H1 (cell line): ENCODE measurements at regions not wholly inside any gene's neighbourhood (a gene's known extent, or its start where the extent isn't known, plus 50 kb on each side); places are given as distances from the start of the nearest gene placed in this dataset.

Experiments used
- CTCF ChIA-PET: fragments of 300-600 bp; sonication (Branson Sonifier 250); formaldehyde crosslinking; loops from one replicate; lab custom pipeline; 2021; ENCODE audit not compliant: partially characterized antibody; lab: Charles Lee
- POLR2A ChIA-PET: fragments of 300-600 bp; sonication (Branson Sonifier 250); formaldehyde crosslinking; loops from one replicate; lab custom pipeline; 2021; ENCODE audit warnings: inconsistent platforms; ENCODE audit not compliant: partially characterized antibody; lab: Charles Lee
- DNase-seq, 2 experiments: peaks; one replicate each; pipeline versions ENCODE4 v3.0.0 to v3.0.0-alpha.2; 2010 to 2022; ENCODE audit warnings: low spot score in 2 of 2, low read depth in 1 of 2, mixed read lengths in 1 of 2
- FAIRE-seq: peaks from 2 replicates; lab custom pipeline; 2011; peaks lifted over from hg19 to GRCh38; lab: Jason Lieb, UNC
- H2AFZ ChIP-seq: 2 replicates; pipeline ENCODE4 v1.8.1; 2012; ENCODE audit warnings: low read length, inconsistent platforms
- H2AK5ac ChIP-seq: 2 replicates; pipeline ENCODE4 v1.6.1; 2013; ENCODE audit warnings: low read depth, low read length
- H2BK120ac ChIP-seq: replicated peaks from 2 replicates; pipeline ENCODE3; 2013; ENCODE audit warnings: low read depth, low read length, inconsistent platforms
- H2BK12ac ChIP-seq: 2 replicates; pipeline ENCODE4 v1.6.1; 2013; ENCODE audit warnings: low read depth, low read length
- H2BK15ac ChIP-seq: 2 replicates; pipeline ENCODE4 v1.6.1; 2013; ENCODE audit warnings: low read length
- H2BK20ac ChIP-seq: 2 replicates; pipeline ENCODE4 v1.6.1; 2013; ENCODE audit warnings: low read length
- H2BK5ac ChIP-seq: 2 replicates; pipeline ENCODE4 v1.6.1; 2013; ENCODE audit warnings: low read depth, low read length
- H3K14ac ChIP-seq: 2 replicates; pipeline ENCODE4 v1.6.1; 2013; ENCODE audit warnings: inconsistent platforms; ENCODE audit not compliant: insufficient read length
- H3K18ac ChIP-seq: 2 replicates; pipeline ENCODE4 v1.6.1; 2013; ENCODE audit warnings: low read length; ENCODE audit errors: extremely low read depth
- H3K23ac ChIP-seq: 2 replicates; pipeline ENCODE4 v1.6.1; 2013; ENCODE audit warnings: inconsistent platforms; ENCODE audit not compliant: insufficient read length
- H3K23me2 ChIP-seq: 2 replicates; pipeline ENCODE4 v1.6.1; 2013; ENCODE audit warnings: low read depth, low read length
- H3K27ac ChIP-seq: 2 replicates; pipeline ENCODE4 v1.6.1; 2011; ENCODE audit warnings: low read depth, low read length, inconsistent platforms
- H3K27me3 ChIP-seq, 4 experiments: replicated peaks in 1 of 4; 1 replicate in 1 of 4; 2 replicates in 3 of 4; pipeline versions ENCODE4 v1.6.1 to v1.8.1; 2011 to 2013; ENCODE audit warnings: low read length in 3 of 4, mild to moderate bottlenecking in 3 of 4, inconsistent platforms in 2 of 4, mixed read lengths in 2 of 4, moderate library complexity in 1 of 4; ENCODE audit not compliant: control insufficient read depth in 3 of 4, insufficient read depth in 3 of 4; ENCODE audit errors: extremely low read depth in 1 of 4
- H3K36me3 ChIP-seq, 4 experiments: 2 replicates each; pipeline versions ENCODE4 v1.6.1 to v1.8.1; 2011 to 2013; ENCODE audit warnings: mild to moderate bottlenecking in 4 of 4, low read length in 3 of 4, moderate library complexity in 2 of 4, control low read depth in 1 of 4, inconsistent platforms in 1 of 4; ENCODE audit not compliant: insufficient read depth in 4 of 4, control insufficient read depth in 2 of 4
- H3K4ac ChIP-seq: replicated peaks from 2 replicates; pipeline ENCODE3; 2013; ENCODE audit warnings: low read length, low read depth, mixed read lengths, inconsistent platforms; ENCODE audit not compliant: insufficient read length
- H3K4me1 ChIP-seq, 4 experiments: replicated peaks in 1 of 4; 1 replicate in 1 of 4; 2 replicates in 3 of 4; pipeline versions ENCODE4 v1.6.1 to v1.8.1; 2011 to 2013; ENCODE audit warnings: low read length in 3 of 4, inconsistent platforms in 2 of 4, mixed read lengths in 1 of 4; ENCODE audit not compliant: insufficient read depth in 4 of 4, control insufficient read depth in 3 of 4
- H3K4me2 ChIP-seq, 2 experiments: 2 replicates each; pipeline versions ENCODE4 v1.6.1 to v1.8.1; 2011 to 2013; ENCODE audit warnings: low read depth in 2 of 2, low read length in 2 of 2, control low read depth in 1 of 2, inconsistent platforms in 1 of 2, mild to moderate bottlenecking in 1 of 2; ENCODE audit not compliant: insufficient read depth in 1 of 2
- H3K4me3 ChIP-seq, 4 experiments: fragments of 200-600, 300-600 bp in 1 of 4; sonication (generic), shearing (Covaris generic), sonication (Bioruptor Twin) in 1 of 4; 2 replicates each; pipeline versions ENCODE4 v1.5.1 to v1.8.1; 2011 to 2016; ENCODE audit warnings: low read length in 4 of 4, low read depth in 3 of 4, control low read depth in 2 of 4, inconsistent platforms in 2 of 4, mild to moderate bottlenecking in 2 of 4, mixed read lengths in 1 of 4, moderate library complexity in 1 of 4; ENCODE audit not compliant: insufficient read depth in 2 of 4; ENCODE audit errors: extremely low read depth in 1 of 4
- H3K56ac ChIP-seq: replicated peaks from 2 replicates; pipeline ENCODE3; 2013; ENCODE audit warnings: low read depth, mild to moderate bottlenecking, mixed read lengths, low read length, inconsistent platforms; ENCODE audit not compliant: insufficient read length
- H3K79me1 ChIP-seq: 2 replicates; pipeline ENCODE4 v1.6.1; 2013; ENCODE audit warnings: low read depth, low read length, control low read depth
- H3K79me2 ChIP-seq, 2 experiments: 2 replicates each; pipeline versions ENCODE4 v1.6.1 to v1.8.1; 2012 to 2013; ENCODE audit warnings: low read length in 2 of 2, mild to moderate bottlenecking in 2 of 2, inconsistent platforms in 1 of 2; ENCODE audit not compliant: insufficient read depth in 2 of 2, control insufficient read depth in 1 of 2
- H3K9ac ChIP-seq, 4 experiments: replicated peaks in 1 of 4; 1 replicate in 1 of 4; 2 replicates in 3 of 4; pipeline versions ENCODE4 v1.6.1 to v1.8.1; 2011 to 2013; ENCODE audit warnings: low read depth in 3 of 4, low read length in 3 of 4, control low read depth in 2 of 4, mild to moderate bottlenecking in 2 of 4, moderate library complexity in 2 of 4, inconsistent platforms in 1 of 4; ENCODE audit errors: extremely low read depth in 1 of 4
- H3K9me3 ChIP-seq, 2 experiments: 2 replicates each; pipeline versions ENCODE4 v1.6.1 to v1.8.1; 2012 to 2013; ENCODE audit warnings: mild to moderate bottlenecking in 2 of 2, moderate library complexity in 2 of 2, control low read depth in 1 of 2, inconsistent platforms in 1 of 2, low read depth in 1 of 2, low read length in 1 of 2, mixed read lengths in 1 of 2; ENCODE audit not compliant: insufficient read depth in 2 of 2
- H4K20me1 ChIP-seq, 2 experiments: replicated peaks in 1 of 2; 2 replicates each; pipeline versions ENCODE3 to v1.8.1; 2011 to 2013; ENCODE audit warnings: inconsistent platforms in 2 of 2, low read length in 2 of 2, mild to moderate bottlenecking in 1 of 2; ENCODE audit not compliant: insufficient read depth in 2 of 2, control insufficient read depth in 1 of 2
- H4K5ac ChIP-seq: 2 replicates; pipeline ENCODE4 v1.6.1; 2013; ENCODE audit warnings: low read length, low read depth, mixed read lengths, inconsistent platforms; ENCODE audit not compliant: insufficient read length
- H4K8ac ChIP-seq: 2 replicates; pipeline ENCODE4 v1.8.0; 2013; ENCODE audit warnings: mild to moderate bottlenecking, moderate library complexity, low read length, inconsistent platforms; ENCODE audit not compliant: insufficient read depth; ENCODE audit errors: extremely low read depth
- H4K91ac ChIP-seq: replicated peaks from 2 replicates; pipeline ENCODE3; 2013; ENCODE audit warnings: low read length, mixed read lengths, inconsistent platforms; ENCODE audit not compliant: insufficient read length
- CHD7 ChIP-seq: fragments of 300-600 bp; sonication (generic); IDR thresholded peaks from 2 replicates; pipeline ENCODE4 v1.7.1; 2012; ENCODE audit warnings: low read length, moderate library complexity, mild to moderate bottlenecking, inconsistent platforms; ENCODE audit not compliant: insufficient replicate concordance
- WGBS, 2 experiments: shearing (Covaris generic) in 1 of 2; methylation state at CpG; one replicate each; pipeline versions ENCODE4 v1.1.6 to v1.1.7; 2013 to 2015; ENCODE audit warnings: low lambda C conversion rate in 2 of 2, mixed read lengths in 2 of 2, inconsistent platforms in 1 of 2, low coverage in 1 of 2, missing lambda C conversion rate in 1 of 2; ENCODE audit not compliant: insufficient replicate concordance in 2 of 2, insufficient coverage in 1 of 2, insufficient read length in 1 of 2; ENCODE audit errors: extremely low coverage in 1 of 2, missing lambda C conversion rate in 1 of 2; 5-methylcytosine and 5-hydroxymethylcytosine counted together

GRCh38 chr2:144694456-144694855 is 174.5 kb upstream of the ZEB2 start:
- Histone ChIP-seq H4K5ac (no peak overlapping the region), H2AFZ (no peak overlapping the region), H3K18ac (no peak overlapping the region), H3K4me1 (no peaks in the 10 kb centered on the region), H3K27me3 (peaks cover 0 to 1% (median 0%) of the 10 kb centered on the region in 4 experiments; a peak in 1 of 7 replicates), H3K4me3 (no peak overlapping the region), H3K27ac (no peak overlapping the region), H3K9me3 (no peaks in the 10 kb centered on the region), H3K79me1 (no peaks in the 10 kb centered on the region), H3K79me2 (no peaks in the 10 kb centered on the region), H4K91ac (no peak overlapping the region), H2BK15ac (no peak overlapping the region), H4K20me1 (no peaks in the 10 kb centered on the region), H3K36me3 (no peaks in the 10 kb centered on the region), H2BK20ac (no peak overlapping the region), H4K8ac (no peak overlapping the region), H2BK120ac (no peak overlapping the region), H2AK5ac (no peak overlapping the region), H3K14ac (no peak overlapping the region), H3K4me2 (no peak overlapping the region), H3K23me2 (no peaks in the 10 kb centered on the region), H2BK12ac (no peak overlapping the region), H2BK5ac (no peak overlapping the region), H3K56ac (no peak overlapping the region), H3K23ac (no peak overlapping the region), H3K4ac (no peak overlapping the region), H3K9ac (no peak overlapping the region)
- DNase-seq (no peak), FAIRE-seq (no peak)
- ChIA-PET CTCF (no interaction called here), POLR2A (no interaction called here)
- 91% methylated on average over 1 of the region's 1 CpG; no CpG with 5 or more reads in 1 of the 2 experiments for WGBS, 2 experiments
- no peak for TF ChIP-seq CHD7
